GM10266 (cell line): ENCODE measurements at regions not wholly inside any gene's neighbourhood (a gene's known extent, or its start where the extent isn't known, plus 50 kb on each side); places are given as distances from the start of the nearest gene placed in this dataset.

ENCODE experiments used
- DNase-seq: peaks from one replicate; pipeline ENCODE4 v3.0.0; 2012; ENCODE audit errors: extremely low spot score
- CTCF ChIP-seq: IDR thresholded peaks from 2 replicates; pipeline ENCODE4 v1.5.1; 2012; ENCODE audit warnings: mild to moderate bottlenecking, low read depth; ENCODE audit not compliant: control insufficient read depth, insufficient read depth; ENCODE audit errors: missing control alignments

- TF ChIP-seq CTCF: no peak
- no peak for DNase-seq
Observed at GRCh38 chr4:147039976-147040575, 94.4 kb upstream of the TTC29 start.

GRCh38 chr4:147040874-147041273, 95.2 kb upstream of the TTC29 start:
- no peak for TF ChIP-seq CTCF
- no peak for DNase-seq

GRCh38 chr4:147041376-147041775, 95.7 kb upstream of the TTC29 start:
- no peak for DNase-seq
- TF ChIP-seq CTCF: no peak

- no peak for DNase-seq
- no peak for TF ChIP-seq CTCF
Observed at GRCh38 chr4:147042046-147042445, 96.4 kb upstream of the TTC29 start.

DNA sequence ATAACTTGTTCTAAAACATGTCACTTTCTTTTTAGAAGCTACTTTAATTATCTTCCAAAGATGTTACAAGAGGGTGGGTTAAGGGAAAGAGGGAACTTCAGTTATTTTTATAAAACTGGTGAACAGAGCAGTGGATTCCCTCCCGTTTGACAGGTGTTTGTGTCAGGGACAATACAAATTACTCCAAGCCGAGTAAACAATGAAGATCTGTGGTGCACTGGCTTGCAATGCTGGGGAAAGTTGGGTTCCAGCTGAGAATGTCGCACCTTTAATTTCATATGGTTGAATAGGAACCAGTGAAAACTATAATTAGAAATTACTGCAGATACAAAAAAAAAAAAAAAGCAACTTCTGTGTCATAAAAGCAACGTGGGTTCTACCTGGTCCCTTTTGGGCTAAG, 98.6 kb upstream of the TTC29 start:
- no peak for TF ChIP-seq CTCF
- no peak for DNase-seq

DNA sequence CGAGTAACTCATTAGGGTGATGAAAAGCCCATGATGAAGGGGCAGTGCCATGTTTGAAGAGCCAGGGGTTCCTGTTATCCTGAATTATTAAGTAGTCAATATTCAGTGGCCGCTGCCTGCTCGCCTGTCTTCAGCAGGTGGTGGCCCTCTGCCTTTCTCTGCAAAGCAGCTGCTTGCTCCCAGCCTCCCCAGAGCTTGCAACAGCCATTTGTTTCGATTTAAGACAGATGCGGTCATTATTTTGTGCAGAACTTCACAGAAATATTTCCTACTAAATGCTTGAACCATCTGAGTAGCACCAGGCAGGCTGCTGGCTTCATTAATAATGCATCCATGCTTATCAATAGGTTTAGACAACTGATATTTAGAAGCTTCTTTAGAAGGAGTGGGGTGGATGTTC, 104.3 kb upstream of the TTC29 start:
- DNase-seq: no peak
- TF ChIP-seq CTCF: no peak

GRCh38 chr4:147050356-147050765, 104.7 kb upstream of the TTC29 start:
- TF ChIP-seq CTCF: no peak
- no peak for DNase-seq
